Activated CD4-positive, alpha-beta T cell treated with anti-CD3 and anti-CD28 coated beads, Interleukin-2, Interleukin-4, amounts not matched to agents 100 ng/mL and 50 ng/mL, durations not matched to agents 16 hours and 8 hours (primary cell): ENCODE measurements at regions not wholly inside any gene's neighbourhood (a gene's known extent, or its start where the extent isn't known, plus 50 kb on each side); places are given as distances from the start of the nearest gene placed in this dataset.

ENCODE experiments used
- DNase-seq: peaks from one replicate; pipeline ENCODE4 v3.0.0-alpha.2; 2020; ENCODE audit warnings: low spot score

- no peak for DNase-seq
Measured at GRCh38 chr5:89028595-89029285, 145.8 kb upstream of the MEF2C start.

- DNase-seq: no peak
Measured at GRCh38 chr5:89024045-89024444, 141.1 kb upstream of the MEF2C start.

GRCh38 chr5:89020926-89021610, 138.1 kb upstream of the MEF2C start:
- DNase-seq: no peak

- DNase-seq: no peak
Measured at GRCh38 chr5:89016741-89017303, 133.8 kb upstream of the MEF2C start.

GRCh38 chr5:89015409-89015808, 132.4 kb upstream of the MEF2C start:
- DNase-seq: no peak

- no peak for DNase-seq
Measured at GRCh38 chr5:89011778-89012711, 129.1 kb upstream of the MEF2C start.

- no peak for DNase-seq
Measured at GRCh38 chr5:89010512-89010911, 127.5 kb upstream of the MEF2C start.

- no peak for DNase-seq
Measured at GRCh38 chr5:89008291-89008690, 125.3 kb upstream of the MEF2C start.

GRCh38 chr5:89005990-89006389, 123.0 kb upstream of the MEF2C start:
- DNase-seq: peak; percentile 14

GRCh38 chr5:89004379-89004778, 121.4 kb upstream of the MEF2C start:
- no peak for DNase-seq

- DNase-seq: no peak
Measured at GRCh38 chr5:89003563-89004036, 120.6 kb upstream of the MEF2C start.

- no peak for DNase-seq
Measured at GRCh38 chr5:88999853-89000252, 116.9 kb upstream of the MEF2C start.

GRCh38 chr5:88997937-88998336, 115.0 kb upstream of the MEF2C start:
- no peak for DNase-seq

GRCh38 chr5:88984040-88984439, 101.1 kb upstream of the MEF2C start:
- no peak for DNase-seq

- DNase-seq: no peak
Measured at GRCh38 chr5:88979726-88980125, 96.7 kb upstream of the MEF2C start.

GRCh38 chr5:88979244-88979643, 96.3 kb upstream of the MEF2C start:
- peak; percentile 33 for DNase-seq

- no peak for DNase-seq
Measured at GRCh38 chr5:88976914-88977313, 93.9 kb upstream of the MEF2C start.

- DNase-seq: no peak
Measured at GRCh38 chr5:88967633-88968585, 84.9 kb upstream of the MEF2C start.

- no peak for DNase-seq
Measured at GRCh38 chr5:88964831-88965230, 81.8 kb upstream of the MEF2C start.

GRCh38 chr5:88957013-88957412, 74.0 kb upstream of the MEF2C start:
- DNase-seq: no peak

- DNase-seq: no peak
Measured at GRCh38 chr5:88956416-88956815, 73.4 kb upstream of the MEF2C start.
